Smooth muscle cell (in vitro differentiated cells): ENCODE measurements at regions not wholly inside any gene's neighbourhood (a gene's known extent, or its start where the extent isn't known, plus 50 kb on each side); places are given as distances from the start of the nearest gene placed in this dataset.

Experiments
- DNase-seq: peaks from one replicate; lab custom pipeline; 2025; ENCODE audit not compliant: unreplicated experiment; lab: John Stamatoyannopoulos, UW
- H2AFZ ChIP-seq: fragments of 200-600 bp; sonication (generic); 2 replicates; pipeline ENCODE4 v1.6.0; 2016; ENCODE audit warnings: antibody characterized with exemption, low read depth, mild to moderate bottlenecking
- H3F3A ChIP-seq: fragments of 200-600 bp; sonication (generic); 2 replicates; pipeline ENCODE4 v1.6.0; 2017; ENCODE audit warnings: antibody characterized with exemption, low read depth
- H3K27ac ChIP-seq: fragments of 200-600 bp; sonication (generic); 2 replicates; pipeline ENCODE4 v1.5.1; 2016; ENCODE audit warnings: low read depth, mild to moderate bottlenecking
- H3K27me3 ChIP-seq: fragments of 200-600 bp; sonication (generic); 2 replicates; pipeline ENCODE4 v1.6.1; 2016; ENCODE audit warnings: low read depth, mild to moderate bottlenecking
- H3K36me3 ChIP-seq: fragments of 200-600 bp; sonication (generic); 2 replicates; pipeline ENCODE4 v1.5.1; 2016; ENCODE audit warnings: low read depth
- H3K4me1 ChIP-seq: fragments of 200-600 bp; sonication (generic); 2 replicates; pipeline ENCODE4 v1.5.1; 2016; ENCODE audit warnings: low read depth
- H3K4me2 ChIP-seq: fragments of 200-600 bp; sonication (generic); 2 replicates; pipeline ENCODE4 v1.6.0; 2016; ENCODE audit warnings: mild to moderate bottlenecking
- H3K4me3 ChIP-seq: fragments of 200-600 bp; sonication (generic); 2 replicates; pipeline ENCODE4 v1.5.1; 2016; ENCODE audit warnings: mild to moderate bottlenecking
- H3K79me2 ChIP-seq: fragments of 200-600 bp; sonication (generic); 2 replicates; pipeline ENCODE4 v1.6.0; 2016; ENCODE audit warnings: low read depth, mild to moderate bottlenecking
- H3K9ac ChIP-seq: fragments of 200-600 bp; sonication (generic); 2 replicates; pipeline ENCODE4 v1.6.0; 2016; ENCODE audit warnings: low read depth
- H3K9me3 ChIP-seq: fragments of 200-600 bp; sonication (generic); replicated peaks from 2 replicates; pipeline ENCODE4 v1.5.1; 2016; ENCODE audit warnings: low read depth
- H4K20me1 ChIP-seq: fragments of 200-600 bp; sonication (generic); 2 replicates; pipeline ENCODE4 v1.6.0; 2016; ENCODE audit warnings: low read depth
- CTCF ChIP-seq: fragments of 200-600 bp; sonication (generic); IDR thresholded peaks from 2 replicates; pipeline ENCODE4 v1.5.1; 2017; ENCODE audit warnings: borderline replicate concordance, mild to moderate bottlenecking, antibody characterized with exemption; ENCODE audit not compliant: insufficient read depth, poor library complexity, severe bottlenecking
- WGBS: methylation state at CpG from one replicate; pipeline ENCODE4 v1.1.7; 2016; ENCODE audit warnings: low lambda C conversion rate; 5-methylcytosine and 5-hydroxymethylcytosine counted together

- no peak for TF ChIP-seq CTCF
- Histone ChIP-seq H3K4me3 (no peak overlapping the region), H3K9ac (no peak overlapping the region), H3K4me1 (no peaks in the 10 kb centered on the region), H3K79me2 (no peaks in the 10 kb centered on the region), H3K36me3 (no peaks in the 10 kb centered on the region), H2AFZ (no peak overlapping the region), H4K20me1 (no peaks in the 10 kb centered on the region), H3K4me2 (no peak overlapping the region), H3K27me3 (peaks cover 21% of the 10 kb centered on the region), H3K27ac (no peak overlapping the region), H3K9me3 (no peaks in the 10 kb centered on the region), H3F3A (no peaks in the 10 kb centered on the region)
- no peak for DNase-seq
- 100% methylated on average over 1 of the region's 1 CpG for WGBS
Measured at GRCh38 chr7:31211281-31211680, 129.2 kb downstream of the NEUROD6 start.

- DNase-seq = no peak
- no peak overlapping the region for H3K4me3 ChIP-seq
- no peaks in the 10 kb centered on the region for H4K20me1 ChIP-seq
- WGBS = 80% methylated on average over 2 of the region's 2 CpGs
- no peaks in the 10 kb centered on the region for H3K36me3 ChIP-seq
- H2AFZ ChIP-seq = no peak overlapping the region
- no peaks in the 10 kb centered on the region for H3K9me3 ChIP-seq
- H3K4me2 ChIP-seq = no peak overlapping the region
- TF ChIP-seq CTCF = no peak
- H3K4me1 ChIP-seq = no peaks in the 10 kb centered on the region
- H3K27ac ChIP-seq = no peak overlapping the region
- no peaks in the 10 kb centered on the region for H3K27me3 ChIP-seq
- no peak overlapping the region for H3K9ac ChIP-seq
- no peaks in the 10 kb centered on the region for H3K79me2 ChIP-seq
- H3F3A ChIP-seq = no peaks in the 10 kb centered on the region
Measured at GRCh38 chr7:31204071-31204470, 136.5 kb downstream of the NEUROD6 start.

GRCh38 chr7:31203551-31203950 lies 137.0 kb downstream of the NEUROD6 start:
- no peak for DNase-seq
- 93% methylated on average over 2 of the region's 2 CpGs for WGBS
- Histone ChIP-seq H4K20me1 (no peaks in the 10 kb centered on the region), H3K36me3 (no peaks in the 10 kb centered on the region), H3K4me3 (no peak overlapping the region), H3K79me2 (no peaks in the 10 kb centered on the region), H3K27me3 (no peaks in the 10 kb centered on the region), H3K4me2 (no peak overlapping the region), H3K9ac (no peak overlapping the region), H3K9me3 (no peaks in the 10 kb centered on the region), H2AFZ (no peak overlapping the region), H3K4me1 (no peaks in the 10 kb centered on the region), H3K27ac (no peak overlapping the region), H3F3A (no peaks in the 10 kb centered on the region)
- no peak for TF ChIP-seq CTCF

- no peaks in the 10 kb centered on the region for H3K9me3 ChIP-seq
- no peaks in the 10 kb centered on the region for H3K79me2 ChIP-seq
- no peak for DNase-seq
- H3K9ac ChIP-seq = no peak overlapping the region
- H3K36me3 ChIP-seq = no peaks in the 10 kb centered on the region
- H3K27ac ChIP-seq = no peak overlapping the region
- no peak for TF ChIP-seq CTCF
- no peaks in the 10 kb centered on the region for H4K20me1 ChIP-seq
- no peak overlapping the region for H2AFZ ChIP-seq
- no peaks in the 10 kb centered on the region for H3F3A ChIP-seq
- WGBS = 91% methylated on average over 6 of the region's 6 CpGs
- no peaks in the 10 kb centered on the region for H3K27me3 ChIP-seq
- H3K4me2 ChIP-seq = no peak overlapping the region
- H3K4me1 ChIP-seq = no peaks in the 10 kb centered on the region
- no peak overlapping the region for H3K4me3 ChIP-seq
Measured at GRCh38 chr7:31202801-31203200, 137.7 kb downstream of the NEUROD6 start.
